BJ (cell line): ENCODE measurements at regions not wholly inside any gene's neighbourhood (a gene's known extent, or its start where the extent isn't known, plus 50 kb on each side); places are given as distances from the start of the nearest gene placed in this dataset.

Experiments
- CTCF ChIA-PET: fragments of 350-600 bp; formaldehyde crosslinking; extraction: SDS; loops from one replicate; lab custom pipeline; 2021; ENCODE audit warnings: antibody characterized with exemption, inconsistent platforms; lab: Yijun Ruan, JAX
- POLR2A ChIA-PET: fragments of 300-600 bp; sonication (Branson Sonifier 250); formaldehyde crosslinking; extraction: SDS; loops from one replicate; lab custom pipeline; 2021; ENCODE audit warnings: antibody characterized with exemption; lab: Charles Lee
- DNase-seq: peaks from one replicate; pipeline ENCODE4 v3.0.0-alpha.2; 2011; ENCODE audit warnings: low read depth
- H3K27me3 ChIP-seq: 2 replicates; pipeline ENCODE4 v1.6.0; 2011; ENCODE audit warnings: low read length; ENCODE audit not compliant: control insufficient read depth, insufficient read depth
- H3K36me3 ChIP-seq: 2 replicates; pipeline ENCODE4 v1.5.1; 2011; ENCODE audit warnings: low read length; ENCODE audit not compliant: control insufficient read depth, insufficient read depth
- H3K4me3 ChIP-seq: 2 replicates; pipeline ENCODE4 v1.5.1; 2011; ENCODE audit warnings: low read depth, mild to moderate bottlenecking, control low read depth, low read length
- TF ChIP-seq, protein P1 (sequence below): IDR thresholded peaks from 2 replicates; pipeline ENCODE4 v1.5.1; 2011; ENCODE audit warnings: low read depth, mild to moderate bottlenecking, control low read depth, inconsistent platforms, low read length, moderate library complexity; ENCODE audit not compliant: insufficient read depth

DNA sequence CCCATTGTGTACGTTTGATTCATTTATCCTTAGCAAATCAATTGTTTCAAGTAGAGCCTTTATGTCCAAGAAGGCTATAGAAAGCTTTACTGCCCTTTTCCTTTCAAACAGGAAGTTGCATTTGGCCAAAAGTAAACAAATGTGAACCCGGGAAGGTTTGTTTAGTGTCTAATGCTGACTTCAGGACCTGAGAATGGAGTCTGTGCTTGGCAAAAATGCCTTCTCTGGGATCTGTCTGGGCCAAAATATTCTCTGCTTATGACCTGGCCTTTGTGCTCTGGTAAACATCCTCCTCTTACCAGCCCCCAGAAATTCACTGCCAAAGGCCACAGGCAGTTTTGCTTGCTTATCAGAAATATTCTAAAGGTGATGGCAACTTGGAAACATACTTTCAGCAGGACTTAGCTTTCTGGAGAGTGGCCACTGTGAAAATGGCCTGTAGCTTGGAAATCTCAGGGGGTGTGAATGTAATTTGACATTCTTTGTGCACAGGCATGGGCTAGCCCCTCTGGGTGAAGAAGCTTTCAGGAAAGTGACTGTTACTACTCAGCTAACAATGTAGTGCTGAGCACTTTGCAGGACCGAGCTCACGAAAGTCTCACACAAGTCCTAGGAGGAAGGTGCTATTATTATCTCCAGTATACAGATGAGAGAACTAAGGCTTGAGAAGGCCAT is 199.5 kb downstream of the PTEN start:
- no peaks in the 10 kb centered on the region for H3K36me3 ChIP-seq
- ChIA-PET POLR2A (interaction anchor here (0.6 to 0.9 kb wide), 2 partner anchors 20 to 1186 kb away, joined by 4 read pairs; no protein-coding TSS in a partner anchor), CTCF (interaction anchor here (1.2 kb wide), 1 partner anchor 24 kb away, joined by 3 read pairs; no protein-coding TSS in a partner anchor)
- no peak overlapping the region for H3K4me3 ChIP-seq
- no peak for DNase-seq
- TF ChIP-seq, protein P1, sequence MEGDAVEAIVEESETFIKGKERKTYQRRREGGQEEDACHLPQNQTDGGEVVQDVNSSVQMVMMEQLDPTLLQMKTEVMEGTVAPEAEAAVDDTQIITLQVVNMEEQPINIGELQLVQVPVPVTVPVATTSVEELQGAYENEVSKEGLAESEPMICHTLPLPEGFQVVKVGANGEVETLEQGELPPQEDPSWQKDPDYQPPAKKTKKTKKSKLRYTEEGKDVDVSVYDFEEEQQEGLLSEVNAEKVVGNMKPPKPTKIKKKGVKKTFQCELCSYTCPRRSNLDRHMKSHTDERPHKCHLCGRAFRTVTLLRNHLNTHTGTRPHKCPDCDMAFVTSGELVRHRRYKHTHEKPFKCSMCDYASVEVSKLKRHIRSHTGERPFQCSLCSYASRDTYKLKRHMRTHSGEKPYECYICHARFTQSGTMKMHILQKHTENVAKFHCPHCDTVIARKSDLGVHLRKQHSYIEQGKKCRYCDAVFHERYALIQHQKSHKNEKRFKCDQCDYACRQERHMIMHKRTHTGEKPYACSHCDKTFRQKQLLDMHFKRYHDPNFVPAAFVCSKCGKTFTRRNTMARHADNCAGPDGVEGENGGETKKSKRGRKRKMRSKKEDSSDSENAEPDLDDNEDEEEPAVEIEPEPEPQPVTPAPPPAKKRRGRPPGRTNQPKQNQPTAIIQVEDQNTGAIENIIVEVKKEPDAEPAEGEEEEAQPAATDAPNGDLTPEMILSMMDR, result no peak
- H3K27me3 ChIP-seq, result no peaks in the 10 kb centered on the region

- no peaks in the 10 kb centered on the region for H3K36me3 ChIP-seq
- no peak overlapping the region for H3K4me3 ChIP-seq
- TF ChIP-seq, protein P1, result no peak
- no peak for DNase-seq
- ChIA-PET CTCF (interaction anchor here (1.2 kb wide), 1 partner anchor 23 kb away, joined by 3 read pairs; no protein-coding TSS in a partner anchor), POLR2A (no interaction called here)
- H3K27me3 ChIP-seq, result no peaks in the 10 kb centered on the region
These were observed 200.6 kb downstream of the PTEN start for GRCh38 chr10:88063861-88064557.

DNA sequence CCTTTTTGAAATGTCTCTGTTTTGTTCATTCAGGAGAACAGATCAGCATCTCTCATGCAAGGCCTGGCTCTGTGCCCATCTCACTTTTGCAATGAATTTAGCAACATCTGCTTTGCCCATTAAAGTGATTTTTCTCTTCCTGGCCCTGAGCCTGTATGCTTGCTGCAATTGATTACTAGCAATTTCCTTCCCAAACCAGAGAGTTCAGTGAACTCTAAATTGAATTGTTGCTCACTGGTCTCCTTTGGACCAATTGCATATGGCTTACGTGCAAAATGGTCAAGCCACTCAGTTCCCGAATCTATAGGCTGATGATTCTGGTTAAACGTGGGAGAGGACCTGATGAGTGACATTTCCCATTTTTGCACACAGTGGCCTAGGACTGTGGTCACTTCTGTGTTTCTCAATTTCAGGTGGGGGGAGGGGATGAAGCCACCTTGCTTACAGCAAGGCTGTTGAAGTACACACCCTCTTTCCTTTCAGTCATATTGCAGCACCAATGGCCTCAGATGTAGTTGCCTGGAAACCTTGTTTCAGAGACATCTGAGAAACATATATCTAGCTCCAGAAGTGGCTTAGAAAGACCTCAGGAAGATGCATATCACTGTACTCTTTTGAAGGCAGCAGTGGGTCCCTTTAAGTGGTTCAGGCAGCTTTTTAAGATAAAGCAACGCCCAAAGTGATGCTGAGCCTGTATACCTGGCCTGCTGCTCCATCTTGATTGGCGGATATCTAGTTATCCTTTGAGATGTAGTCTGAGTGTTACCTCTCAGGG is 201.4 kb downstream of the PTEN start:
- TF ChIP-seq, protein P1, result no peak
- H3K36me3 ChIP-seq, result no peaks in the 10 kb centered on the region
- no peak overlapping the region for H3K4me3 ChIP-seq
- CTCF ChIA-PET, result interaction anchor here (1.4 kb wide), 1 partner anchor 23 kb away, joined by 3 read pairs; no protein-coding TSS in a partner anchor
- H3K27me3 ChIP-seq, result no peaks in the 10 kb centered on the region
- DNase-seq, result no peak
- POLR2A ChIA-PET, result no interaction called here

GRCh38 chr10:88065383-88066049 is 202.1 kb downstream of the PTEN start:
- no peaks in the 10 kb centered on the region for H3K36me3 ChIP-seq
- ChIA-PET CTCF (interaction anchor here (1.4 kb wide), 1 partner anchor 24 kb away, joined by 3 read pairs; no protein-coding TSS in a partner anchor), POLR2A (no interaction called here)
- H3K27me3 ChIP-seq, result no peaks in the 10 kb centered on the region
- H3K4me3 ChIP-seq, result no peak overlapping the region
- TF ChIP-seq, protein P1, result no peak
- no peak for DNase-seq
